ENCODE measurements at regions not wholly inside any gene's neighbourhood (a gene's known extent, or its start where the extent isn't known, plus 50 kb on each side); places are given as distances from the start of the nearest gene placed in this dataset.

GRCh38 chr15:35736150-35736549, 190.2 kb upstream of the DPH6 start:
- no peak for TF ChIP-seq CTCF (IDR thresholded peaks at IDR 0.05)
- no peak for TF ChIP-seq EZH2 (IDR thresholded peaks at IDR 0.05; ENCODE audit: borderline replicate concordance, insufficient read depth, low read depth, low read length, poor library complexity, severe bottlenecking)
